K562 (cell line): ENCODE measurements at regions not wholly inside any gene's neighbourhood (a gene's known extent, or its start where the extent isn't known, plus 50 kb on each side); places are given as distances from the start of the nearest gene placed in this dataset.

ENCODE experiments used
- ATAC-seq: fragments of 200-7000 bp; cut with Tn5 transposase; 3 replicates; pipeline ENCODE4 v1.9.1; 2020; ENCODE audit warnings: moderate library complexity
- BruUV-seq: library from RNA; stranded (reverse); fragments of 400-500 nt; replicated peaks from 2 replicates; lab custom pipeline; 2021; lab: Mats Ljungman, UMichigan
- CTCF ChIA-PET: fragments of 300-600 bp; formaldehyde crosslinking; extraction: SDS; loops from one replicate; lab custom pipeline; 2021; ENCODE audit warnings: low intra/inter-chr PET ratio; lab: Yijun Ruan, JAX
- POLR2A ChIA-PET: fragments of 300-600, 350-650 bp; sonication (Branson Sonifier 250); formaldehyde crosslinking; extraction: SDS; loops from one replicate; lab custom pipeline; 2021; ENCODE audit warnings: antibody characterized with exemption, inconsistent platforms; lab: Yijun Ruan, JAX
- DNase-seq, 4 experiments: peaks; one replicate each; pipeline versions ENCODE4 v3.0.0 to v3.0.0-alpha.2; 2011 to 2018; ENCODE audit warnings: low spot score in 3 of 4, mixed read lengths in 3 of 4; ENCODE audit errors: extremely low read depth in 1 of 4
- FAIRE-seq: peaks from 2 replicates; lab custom pipeline; 2011; peaks lifted over from hg19 to GRCh38; lab: Jason Lieb, UNC
- H2AFZ ChIP-seq: 2 replicates; pipeline ENCODE4 v1.6.0; 2011; ENCODE audit warnings: low read depth, low read length, control low read depth, inconsistent platforms
- H3K27ac ChIP-seq: fragments of 200-600 bp; 3 replicates; pipeline ENCODE4 v1.8.0; 2011; ENCODE audit warnings: low read depth, mild to moderate bottlenecking, control low read depth, inconsistent platforms, low read length, moderate library complexity, mixed read lengths; ENCODE audit errors: extremely low read depth
- H3K27me3 ChIP-seq, 2 experiments: fragments of 300-600 bp in 1 of 2; 2 replicates in 1 of 2; 3 replicates in 1 of 2; pipeline versions ENCODE4 v1.6.0 to v1.8.0; 2011; ENCODE audit warnings: inconsistent platforms in 2 of 2, low read length in 2 of 2, mild to moderate bottlenecking in 1 of 2, mixed read lengths in 1 of 2, moderate library complexity in 1 of 2; ENCODE audit not compliant: control insufficient read depth in 2 of 2, insufficient read depth in 2 of 2
- H3K36me3 ChIP-seq: fragments of 300-600 bp; 3 replicates; pipeline ENCODE4 v1.8.0; 2011; ENCODE audit warnings: mild to moderate bottlenecking, low read length, inconsistent platforms; ENCODE audit not compliant: control insufficient read depth, insufficient read depth
- H3K4me1 ChIP-seq, 2 experiments: fragments of 200-600 bp in 1 of 2; replicated peaks in 1 of 2; 2 replicates in 1 of 2; 3 replicates in 1 of 2; pipeline versions ENCODE4 v1.5.1 to v1.8.0; 2011; ENCODE audit warnings: inconsistent platforms in 2 of 2, low read length in 2 of 2, mild to moderate bottlenecking in 1 of 2, mixed read lengths in 1 of 2, moderate library complexity in 1 of 2; ENCODE audit not compliant: control insufficient read depth in 2 of 2, insufficient read depth in 2 of 2
- H3K4me2 ChIP-seq: 2 replicates; pipeline ENCODE4 v1.6.1; 2011; ENCODE audit warnings: low read length, control low read depth, inconsistent platforms, mixed read lengths; ENCODE audit not compliant: insufficient read depth
- H3K4me3 ChIP-seq: fragments of 200-600 bp; sonication (generic), shearing (Covaris generic); 2 replicates; pipeline ENCODE4 v1.5.1; 2016; ENCODE audit warnings: control low read depth, inconsistent platforms
- H3K79me2 ChIP-seq: fragments of 200-600 bp; 3 replicates; pipeline ENCODE4 v1.8.0; 2011; ENCODE audit warnings: low read length, inconsistent platforms; ENCODE audit not compliant: control insufficient read depth, insufficient read depth
- H3K9ac ChIP-seq, 2 experiments: 2 replicates each; pipeline versions ENCODE4 v1.6.0 to v1.6.1; 2011; ENCODE audit warnings: low read depth in 2 of 2, low read length in 2 of 2, control low read depth in 1 of 2, inconsistent platforms in 1 of 2, mild to moderate bottlenecking in 1 of 2, mixed read lengths in 1 of 2; ENCODE audit not compliant: insufficient read depth in 1 of 2
- H3K9me1 ChIP-seq: one replicate; pipeline ENCODE4 v1.6.0; 2011; ENCODE audit warnings: inconsistent platforms, mild to moderate bottlenecking, low read length, moderate library complexity; ENCODE audit not compliant: control insufficient read depth, insufficient read depth
- H3K9me3 ChIP-seq: replicated peaks from 2 replicates; pipeline ENCODE4 v1.5.1; 2011; ENCODE audit warnings: low read depth, low read length, inconsistent platforms; ENCODE audit not compliant: control insufficient read depth, insufficient read depth
- H4K20me1 ChIP-seq: replicated peaks from 2 replicates; pipeline ENCODE4 v1.6.1; 2011; ENCODE audit warnings: low read length, inconsistent platforms, mixed read lengths; ENCODE audit not compliant: control insufficient read depth, insufficient read depth
- CXXC5 ChIP-seq: fragments of 250-450 bp; sonication (Bioruptor Pico); IDR thresholded peaks from 2 replicates; pipeline ENCODE4 v1.8.0; 2022; ENCODE audit warnings: inconsistent platforms, mild to moderate bottlenecking, moderate library complexity
- EGR1 ChIP-seq: fragments of 450-650 bp; conservative IDR thresholded peaks from 2 replicates; pipeline ENCODE4 v1.6.1; 2017; ENCODE audit warnings: mild to moderate bottlenecking
- HMGN3 ChIP-seq: IDR thresholded peaks from 2 replicates; pipeline ENCODE4 v1.6.1; 2011; ENCODE audit warnings: borderline replicate concordance, low read depth, mild to moderate bottlenecking, mixed read lengths, low read length; ENCODE audit not compliant: insufficient read length; ENCODE audit errors: extremely low read depth
- KLF6 ChIP-seq: fragments of 250-450 bp; sonication (Bioruptor Pico); IDR thresholded peaks from 2 replicates; pipeline ENCODE4 v1.4.0; 2020; ENCODE audit warnings: mild to moderate bottlenecking, moderate library complexity, borderline replicate concordance
- MAFG ChIP-seq: fragments of 450-650 bp; conservative IDR thresholded peaks from 2 replicates; pipeline ENCODE4 v1.6.1; 2016; ENCODE audit warnings: missing genetic modification characterization, missing compliant biosample characterization
- MAX ChIP-seq: sonication (generic); formaldehyde crosslinking; IDR thresholded peaks from 2 replicates; pipeline ENCODE4 v1.9.0; 2022; ENCODE audit warnings: mild to moderate bottlenecking, missing genetic modification reagents
- MGA ChIP-seq: fragments of 450-650 bp; IDR thresholded peaks from 2 replicates; pipeline ENCODE4 v1.6.1; 2016; ENCODE audit warnings: mild to moderate bottlenecking, moderate library complexity
- NR3C1 ChIP-seq: sonication (generic); formaldehyde crosslinking; IDR thresholded peaks from 2 replicates; pipeline ENCODE4 v1.8.1; 2022; ENCODE audit warnings: missing genetic modification reagents
- POU5F1 ChIP-seq: fragments of 150-350 bp; IDR thresholded peaks from 2 replicates; pipeline ENCODE4 v1.6.1; 2014; ENCODE audit warnings: borderline replicate concordance, low read length, low read depth, mild to moderate bottlenecking; ENCODE audit not compliant: partially characterized antibody
- RHOXF2B ChIP-seq: fragments of 250-450 bp; sonication (Bioruptor Pico); conservative IDR thresholded peaks from 2 replicates; pipeline ENCODE4 v1.5.1; 2021
- TARDBP ChIP-seq: fragments of 450-650 bp; IDR thresholded peaks from 2 replicates; pipeline ENCODE4 v1.6.1; 2016
- TCF7 ChIP-seq: sonication (generic); IDR thresholded peaks from 2 replicates; pipeline ENCODE4 v1.6.1; 2016; ENCODE audit warnings: antibody characterized with exemption, borderline replicate concordance
- ZNF165 ChIP-seq: fragments of 250-450 bp; sonication (Bioruptor Pico); IDR thresholded peaks from 2 replicates; pipeline ENCODE4 v1.4.0; 2020; ENCODE audit warnings: borderline replicate concordance
- ZNF717 ChIP-seq: fragments of 250-450 bp; sonication (Bioruptor Pico); IDR thresholded peaks from 2 replicates; pipeline ENCODE4 v1.5.0; 2021
- WGBS: fragments of 100-300 bp; shearing (Covaris generic); methylation state at CpG from one replicate; pipeline ENCODE4 v1.1.6; 2016; ENCODE audit warnings: low coverage, mixed read lengths; ENCODE audit not compliant: insufficient coverage; ENCODE audit errors: missing lambda C conversion rate; 5-methylcytosine and 5-hydroxymethylcytosine counted together
- in situ Hi-C: fragments of 300-500 bp; cut with MboI; formaldehyde crosslinking; loops from 4 replicates; pipeline ENCODE4 v1.15.0; 2018; ENCODE audit warnings: inconsistent platforms, mixed read lengths
- intact Hi-C: fragments of 100-400 bp; cut with micrococcal nuclease; formaldehyde crosslinking; loops from 2 replicates; pipeline ENCODE4 v1.14.2; 2022

DNA sequence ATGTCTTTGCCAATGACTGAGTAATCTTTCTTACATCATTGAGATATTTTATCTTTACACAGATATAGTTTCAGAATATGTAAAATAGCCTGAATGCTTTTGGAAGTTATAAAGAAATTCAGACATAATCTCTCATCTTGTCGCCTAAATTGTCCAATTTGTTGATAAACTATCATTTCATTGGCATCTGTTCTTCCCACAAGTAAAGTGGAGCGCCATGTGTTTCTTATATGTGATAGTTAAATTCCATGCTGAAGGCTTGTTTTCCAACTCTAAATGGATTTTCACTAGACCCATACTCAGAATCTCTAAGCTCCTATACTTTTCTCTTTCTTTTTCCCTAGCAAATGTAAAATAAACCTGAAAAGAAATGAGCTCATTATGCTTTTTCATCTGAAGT lies 640.1 kb upstream of the MBL2 start:
- intact Hi-C loops (no loop called here), in situ Hi-C loops (no loop called here)
- DNase-seq (no peak), ATAC-seq (no peak), FAIRE-seq (no peak)
- Histone ChIP-seq H3K9me1 (no peaks in the 10 kb centered on the region), H3K4me3 (no peak overlapping the region), H3K4me2 (no peak overlapping the region), H4K20me1 (no peaks in the 10 kb centered on the region), H3K4me1 (no peaks in the 10 kb centered on the region), H2AFZ (no peak overlapping the region), H3K27me3 (no peaks in the 10 kb centered on the region), H3K9me3 (no peaks in the 10 kb centered on the region; the same call in 1 of the 2 replicates), H3K36me3 (no peaks in the 10 kb centered on the region), H3K9ac (no peak overlapping the region), H3K79me2 (no peaks in the 10 kb centered on the region), H3K27ac (no peak overlapping the region)
- WGBS = 0% methylated on average over 2 of the region's 2 CpGs
- no TSS peak for BruUV-seq
- ChIA-PET POLR2A (no interaction called here), CTCF (no interaction called here)
- TF ChIP-seq HMGN3 (no peak), CXXC5 (CRISPR knock-in tag) (no peak), POU5F1 (no peak), RHOXF2B (no peak), NR3C1 (no peak), TCF7 (no peak), TARDBP (no peak), MAX (CRISPR knock-in tag) (no peak), MAFG (tag) (no peak), KLF6 (no peak), EGR1 (no peak), MGA (no peak), ZNF165 (CRISPR knock-in tag) (no peak), ZNF717 (CRISPR knock-in tag) (no peak)
